Muscle of back (tissue), 3 donors: ENCODE measurements at regions not wholly inside any gene's neighbourhood (a gene's known extent, or its start where the extent isn't known, plus 50 kb on each side); places are given as distances from the start of the nearest gene placed in this dataset.

Experiments
- DNase-seq, 3 donors: peaks; one replicate each; pipeline versions ENCODE4 v3.0.0 to v3.0.0-alpha.2; 2013

DNA sequence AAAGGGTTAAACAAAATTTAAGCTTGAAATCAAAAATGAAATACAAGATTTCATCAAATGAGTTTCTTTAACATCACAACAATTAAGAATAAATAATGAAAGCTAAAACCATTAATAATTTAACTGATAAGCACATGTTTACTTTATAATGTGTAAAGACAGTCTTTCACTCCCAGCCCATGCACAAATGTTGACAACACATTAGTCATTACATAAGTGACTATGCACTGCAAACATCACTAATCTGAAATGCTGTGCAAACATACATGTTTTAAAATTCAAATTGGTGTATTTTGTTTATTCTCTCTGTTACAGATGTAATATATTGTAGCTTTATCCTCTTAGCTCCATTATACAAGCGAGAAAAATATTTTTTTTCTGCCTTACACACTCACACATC is 220.6 kb upstream of the CPXCR1 start:
- DNase-seq: no peak

- DNase-seq: no peak
Observed at GRCh38 chrX:88558421-88558820, 188.6 kb upstream of the CPXCR1 start.

GRCh38 chrX:88560673-88561330 is 186.2 kb upstream of the CPXCR1 start:
- no peak for DNase-seq

DNA sequence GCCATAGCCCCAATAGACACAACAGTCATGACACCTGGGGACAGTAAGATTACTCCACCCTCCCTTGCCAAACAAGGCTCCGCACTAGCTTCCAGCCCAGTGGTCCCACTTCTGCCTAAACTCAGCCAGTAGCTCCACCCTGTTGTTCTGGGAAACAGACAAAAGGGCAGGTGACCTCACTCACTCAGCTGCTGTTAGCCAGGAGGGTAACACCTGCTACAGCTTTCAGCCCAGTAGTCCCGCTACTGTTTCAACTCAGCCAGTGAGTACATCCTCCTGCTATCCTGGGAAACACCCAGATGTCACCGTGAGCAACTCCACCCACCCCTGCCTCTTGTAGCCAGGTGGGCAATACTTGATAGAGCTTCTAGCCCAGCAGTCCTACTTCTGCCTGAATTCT is 162.7 kb upstream of the CPXCR1 start:
- no peak for DNase-seq

- DNase-seq: no peak
Observed at GRCh38 chrX:88586317-88586716, 160.7 kb upstream of the CPXCR1 start.

DNA sequence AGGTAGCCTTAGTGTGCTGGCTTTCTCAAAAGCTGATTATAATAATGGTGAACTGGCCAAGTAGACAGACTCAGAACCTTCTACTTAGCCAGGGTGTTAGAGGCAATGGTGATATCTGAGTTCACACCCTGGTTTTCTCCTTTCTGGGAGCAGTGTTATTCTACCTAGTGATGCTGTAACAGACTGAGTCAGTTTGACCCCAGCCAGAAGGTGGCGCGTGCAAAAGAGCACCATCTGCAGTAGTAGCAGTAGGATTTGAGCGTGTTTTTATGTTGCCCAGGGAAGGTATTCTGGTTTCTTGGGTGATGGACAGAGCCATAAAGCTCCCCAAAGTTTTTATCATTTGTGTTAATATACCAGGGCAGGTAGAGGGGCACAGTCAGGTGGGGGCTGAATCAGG is 143.8 kb upstream of the CPXCR1 start:
- DNase-seq: no peak

DNA sequence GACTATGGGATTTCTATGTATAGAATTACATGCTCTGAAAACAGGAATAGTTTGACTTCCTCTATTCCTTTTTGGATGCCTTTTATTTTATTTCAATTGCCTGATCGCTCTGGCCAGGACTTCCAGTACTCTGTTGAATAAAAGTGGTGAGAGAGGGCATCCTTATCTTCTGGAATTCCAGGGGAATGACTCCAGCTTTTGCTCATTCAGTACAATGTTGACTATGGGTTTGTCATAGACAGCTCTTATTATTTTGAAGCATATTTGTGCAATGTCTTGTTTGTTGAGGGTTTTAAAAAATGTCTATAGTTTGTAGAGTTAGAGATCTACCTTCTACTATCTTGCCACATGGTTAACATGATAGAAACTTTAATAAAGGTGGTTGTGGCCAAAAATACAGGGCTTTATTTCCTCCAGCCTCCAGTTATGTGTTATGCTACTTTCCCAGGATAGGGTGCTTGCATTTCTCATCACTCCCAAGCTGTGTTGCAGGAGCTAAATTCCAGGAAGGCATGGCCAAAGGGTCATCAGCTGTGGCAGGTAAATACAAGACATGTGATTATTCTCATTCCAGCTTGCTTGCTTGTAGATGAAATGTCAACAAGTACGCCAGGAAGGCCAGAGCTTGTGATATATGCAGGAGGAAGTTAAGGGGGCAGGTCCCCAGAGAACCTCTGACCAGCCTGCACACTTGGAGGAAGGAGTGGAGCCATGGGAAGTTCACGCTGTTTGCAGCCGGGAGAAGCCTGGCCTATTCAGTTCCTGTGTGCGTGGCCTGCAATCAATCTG is 142.4 kb upstream of the CPXCR1 start:
- peak in 1 of 3 donors; percentile 16 for DNase-seq

DNA sequence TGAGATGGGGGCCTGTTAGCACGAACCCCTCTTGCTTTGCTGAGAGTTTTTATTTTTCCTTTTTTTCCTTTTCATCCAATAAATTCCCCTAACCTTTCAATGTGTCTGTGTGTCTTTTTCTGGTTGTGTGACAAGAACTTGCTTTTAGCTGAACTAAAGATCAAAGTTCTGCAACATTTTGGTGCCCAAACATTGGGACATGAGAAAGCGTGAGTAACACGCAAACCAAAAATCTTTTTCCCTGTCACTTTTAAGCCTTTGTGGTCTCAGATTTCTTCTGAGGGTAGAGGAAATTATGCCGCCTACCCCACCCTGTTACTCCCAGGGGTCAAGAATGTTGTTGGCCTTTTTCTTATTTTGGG is 141.8 kb upstream of the CPXCR1 start:
- no peak for DNase-seq

DNA sequence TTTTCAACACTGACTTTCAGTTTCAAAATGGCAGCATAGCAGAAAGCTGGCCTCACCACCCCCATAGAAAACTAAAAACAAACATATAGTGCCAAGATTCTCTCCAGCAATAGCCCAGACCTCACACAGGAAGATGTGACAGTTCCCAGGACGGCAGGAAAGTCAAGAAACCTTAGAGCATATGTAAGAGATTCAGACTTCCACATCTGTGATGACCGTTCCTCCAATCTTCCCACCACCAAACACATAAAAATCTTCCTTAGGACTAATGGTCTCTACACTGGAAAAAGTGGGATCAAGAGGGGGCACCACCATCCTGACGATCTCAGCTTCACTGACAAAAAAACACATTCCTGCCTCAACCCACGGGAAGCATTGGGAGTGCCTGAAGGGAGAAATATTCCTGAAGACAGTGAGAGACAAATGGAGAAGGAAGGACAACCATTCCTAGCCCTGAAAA is 134.1 kb upstream of the CPXCR1 start:
- DNase-seq: peak in 1 of 3 donors; percentile 16

DNA sequence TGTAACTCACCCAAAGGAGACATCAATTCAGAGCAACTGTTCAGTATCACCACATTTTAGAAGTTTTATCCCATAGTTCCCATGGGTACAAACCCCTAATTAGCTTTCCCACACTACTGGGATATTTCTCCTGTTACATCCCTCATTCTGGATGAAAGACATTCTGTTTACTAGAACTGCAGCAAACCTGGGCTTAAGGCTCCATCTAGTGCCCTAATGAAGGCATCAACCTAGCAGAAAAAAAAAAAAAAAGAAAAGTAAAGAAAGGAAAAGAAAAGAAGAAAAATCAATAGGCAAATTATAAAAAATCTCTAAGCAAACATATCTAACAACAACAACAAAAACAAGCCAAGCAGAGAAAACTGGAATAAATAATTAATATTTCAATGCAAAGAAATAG is 133.7 kb upstream of the CPXCR1 start:
- DNase-seq: peak in 1 of 3 donors; percentile 25

- no peak for DNase-seq
Observed at GRCh38 chrX:88621278-88621677, 125.7 kb upstream of the CPXCR1 start.

DNA sequence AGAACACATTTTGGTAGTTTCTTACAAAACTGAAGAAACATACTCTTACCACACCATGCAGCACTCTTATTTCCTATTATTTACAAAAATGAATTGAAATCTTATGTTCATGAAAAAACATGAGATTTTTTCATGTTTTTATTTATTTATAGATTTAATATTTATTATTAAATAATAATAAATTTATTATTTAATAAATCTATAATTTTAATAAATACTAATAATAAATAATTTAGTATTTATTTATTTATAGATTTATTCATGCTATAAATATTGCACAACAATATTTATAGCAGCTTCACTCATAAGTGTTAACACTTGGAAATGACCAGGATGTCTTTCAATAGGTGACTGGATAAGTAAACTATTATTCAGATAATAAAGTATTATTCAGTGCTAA is 91.6 kb upstream of the CPXCR1 start:
- no peak for DNase-seq

DNA sequence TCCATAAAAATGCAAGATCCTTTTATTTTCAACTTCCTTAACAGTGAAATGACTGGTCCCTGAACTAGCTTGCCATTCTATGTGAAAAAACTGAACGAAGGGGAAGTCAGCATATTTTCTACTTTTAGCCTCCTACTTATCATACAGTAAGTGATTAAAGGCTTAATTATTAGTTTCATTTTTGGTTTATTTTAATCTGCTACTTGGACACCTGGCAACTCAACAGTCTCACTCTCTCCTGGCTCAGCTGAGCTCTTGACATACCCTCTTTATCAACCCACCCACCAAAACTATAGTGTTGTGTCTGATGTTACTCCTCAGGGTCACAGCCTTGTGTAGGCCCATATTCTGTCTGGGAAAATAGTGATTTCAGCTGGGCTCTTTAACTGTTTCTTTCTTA is 86.2 kb upstream of the CPXCR1 start:
- no peak for DNase-seq

DNA sequence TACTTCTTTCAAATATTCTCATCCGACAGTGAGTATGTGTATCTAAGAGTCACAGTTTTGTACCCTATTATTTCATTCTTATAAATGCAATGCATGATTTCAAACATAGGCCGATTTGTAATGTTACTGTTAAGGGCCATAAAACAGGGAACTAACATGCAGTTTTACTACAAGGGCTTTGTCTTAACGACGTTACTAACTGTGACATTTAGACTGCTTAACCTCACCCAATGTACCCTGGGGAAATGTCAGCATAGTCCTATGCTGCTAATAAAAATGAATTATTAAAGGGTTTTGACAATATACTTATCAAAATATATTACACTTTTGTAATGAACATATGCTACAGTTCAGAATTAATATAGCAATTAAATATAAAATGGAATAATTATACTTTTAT is 74.8 kb upstream of the CPXCR1 start:
- no peak for DNase-seq
